Fibroblast of skin of right biceps (primary cell): ENCODE measurements at regions not wholly inside any gene's neighbourhood (a gene's known extent, or its start where the extent isn't known, plus 50 kb on each side); places are given as distances from the start of the nearest gene placed in this dataset.
"Not testable (repeated sequence)": the region's sequence is repeated elsewhere in the genome, so short reads cannot be mapped to it uniquely, and the experiment has no call there.

ENCODE experiments used
- DNase-seq: peaks from one replicate; pipeline ENCODE4 v3.0.0-alpha.2; 2013

DNA sequence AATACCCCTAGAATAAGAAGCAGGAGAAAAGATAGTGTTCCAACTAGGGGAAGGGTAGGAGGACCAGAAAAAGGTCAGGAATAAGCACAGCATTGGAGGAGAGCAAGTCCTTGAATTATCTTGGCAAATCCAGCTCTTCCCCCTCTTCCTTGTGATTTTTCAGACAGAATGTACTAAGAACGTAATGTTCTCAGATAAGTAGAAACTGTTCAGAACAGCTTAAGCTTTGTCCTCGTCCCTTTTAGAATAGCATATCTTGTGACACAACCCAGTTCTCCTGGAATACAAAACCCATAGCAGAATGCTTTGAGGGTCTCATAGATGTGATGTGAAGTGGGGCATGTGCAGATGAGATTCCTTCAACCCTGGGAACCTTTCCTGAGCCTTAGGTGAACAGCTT, 97.4 kb downstream of the EMB start:
- DNase-seq = no peak

DNA sequence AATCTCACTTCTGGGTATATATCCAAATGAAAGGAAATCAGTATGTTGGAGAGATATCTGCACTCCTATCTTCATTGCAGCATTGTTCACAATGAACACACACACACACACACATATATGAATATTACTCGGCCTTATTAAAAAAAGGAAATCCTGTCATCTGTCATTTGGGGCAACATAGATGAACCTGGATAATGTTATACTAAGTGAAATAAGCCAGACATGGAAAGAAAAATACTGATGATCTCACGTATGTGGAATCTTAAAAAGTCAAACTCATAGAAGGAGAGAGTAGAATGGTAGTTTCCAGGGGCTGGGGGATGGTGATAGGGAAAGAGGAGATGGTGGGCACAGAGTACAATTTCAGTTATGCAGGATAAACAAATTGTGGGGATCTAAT, 100.3 kb downstream of the EMB start:
- DNase-seq = no peak

DNA sequence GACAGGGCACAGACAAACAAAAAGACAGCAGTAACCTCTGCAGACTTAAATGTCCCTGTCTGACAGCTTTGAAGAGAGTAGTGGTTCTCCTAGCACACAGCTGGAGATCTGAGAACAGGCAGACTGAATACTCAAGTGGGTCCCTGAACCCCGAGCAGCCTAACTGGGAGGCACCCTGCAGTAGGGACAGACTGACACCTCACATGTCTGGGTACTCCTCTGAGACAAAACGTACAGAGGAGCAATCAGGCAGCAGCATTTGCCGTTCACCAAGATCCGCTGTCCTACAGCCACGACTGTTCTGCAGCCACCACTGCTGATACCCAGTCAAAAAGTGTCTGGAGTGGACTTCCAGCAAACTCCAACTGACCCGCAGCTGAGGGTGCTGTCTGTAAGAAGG, 110.5 kb downstream of the EMB start:
- DNase-seq = not testable (repeated sequence)

DNA sequence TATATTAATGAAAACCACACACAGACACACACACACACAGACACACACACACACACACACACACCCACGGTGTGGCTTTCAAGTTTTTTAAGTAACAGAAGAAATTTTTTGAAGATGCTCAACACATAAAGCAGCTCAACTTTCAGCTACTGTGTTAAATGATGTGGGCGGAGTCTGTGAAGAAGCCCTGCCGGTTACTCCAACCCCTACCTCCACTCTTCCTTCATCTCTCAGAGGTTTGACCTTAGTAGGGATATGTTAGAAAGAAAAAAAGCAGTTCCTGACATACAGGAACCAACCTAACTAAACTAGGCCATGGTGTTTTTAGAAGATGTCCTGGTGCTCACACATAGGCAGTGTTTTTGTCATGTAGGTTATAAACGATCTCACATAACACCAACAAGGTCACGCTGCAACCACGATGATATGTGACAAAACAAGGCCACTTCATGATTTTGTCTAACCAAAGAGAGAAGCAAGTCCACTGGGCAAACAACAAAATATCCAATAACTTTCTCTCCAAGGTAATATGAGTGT, 112.8 kb downstream of the EMB start:
- no peak for DNase-seq

DNA sequence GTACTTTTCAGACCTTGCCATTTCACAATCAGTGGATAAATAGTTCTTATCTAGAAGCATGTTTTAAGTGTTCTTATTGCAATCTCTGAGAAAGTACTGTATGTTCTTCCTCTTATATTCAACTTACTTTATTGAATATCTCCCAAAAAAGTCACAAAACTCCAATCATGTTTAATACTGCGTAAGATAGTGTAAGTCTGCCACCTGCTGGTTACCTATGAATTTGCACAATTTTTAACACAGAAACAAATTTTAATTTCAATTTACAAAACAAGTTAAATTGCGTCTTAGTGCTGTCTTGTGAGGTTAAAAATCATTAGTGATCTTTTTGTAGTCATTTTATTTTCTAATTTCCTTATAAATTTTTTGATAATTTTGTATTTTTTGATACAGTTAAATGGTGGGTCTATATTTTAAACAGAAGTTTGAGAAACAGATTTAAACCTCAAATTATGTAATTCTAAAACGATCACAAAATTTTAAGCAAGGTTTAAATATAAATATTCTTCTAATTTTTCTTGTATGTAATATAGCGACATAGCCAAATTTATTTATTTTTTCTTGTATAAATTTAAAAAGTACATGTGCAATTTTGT, 115.8 kb downstream of the EMB start:
- peak; percentile 5 for DNase-seq

DNA sequence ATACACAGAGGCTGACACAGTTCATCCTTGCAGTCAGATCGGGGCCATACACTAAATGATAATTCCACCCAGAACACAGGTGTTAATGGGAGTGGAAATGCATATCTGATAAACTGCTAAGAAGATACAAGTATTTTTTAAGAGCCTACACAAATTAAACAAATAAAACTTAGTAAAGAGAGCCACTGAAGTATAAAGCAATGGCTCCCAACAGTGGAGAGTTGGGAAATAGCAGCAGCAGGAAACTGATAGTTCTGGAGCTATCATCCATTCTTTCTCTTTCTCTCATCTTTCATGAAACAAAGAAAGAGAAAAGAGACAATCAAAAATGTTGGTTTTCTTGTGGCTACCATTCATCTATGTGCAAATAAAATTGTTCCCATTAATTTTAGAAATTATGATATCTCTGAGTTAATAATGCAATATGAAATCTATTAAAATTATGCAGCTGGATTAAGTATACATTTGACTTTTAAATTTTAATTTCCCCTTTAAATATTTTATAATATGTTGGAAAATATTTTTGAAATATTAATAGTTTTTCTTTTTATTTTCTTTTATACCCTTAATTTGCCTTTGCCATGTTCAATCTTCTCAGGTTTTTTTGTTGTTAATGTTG, 120.8 kb downstream of the EMB start:
- DNase-seq = no peak

DNA sequence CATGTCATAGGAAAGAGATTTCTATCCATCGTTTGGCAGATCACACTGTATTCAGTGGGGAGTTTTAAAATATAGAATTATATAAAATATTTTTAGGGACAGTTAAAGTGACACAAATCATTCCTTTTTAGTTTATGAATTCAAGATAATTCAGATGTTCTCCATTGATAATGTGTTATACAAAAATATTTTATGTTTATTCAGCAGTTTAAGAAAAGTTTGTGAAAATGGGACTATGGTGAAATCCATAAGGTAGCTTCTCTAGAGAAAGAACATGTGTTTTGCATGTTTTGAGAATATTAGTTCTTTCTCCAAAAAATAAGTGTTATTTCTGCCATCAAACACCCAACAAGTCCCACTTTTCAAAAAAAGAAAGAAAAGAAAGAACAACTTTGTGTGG, 122.9 kb downstream of the EMB start:
- no peak for DNase-seq

DNA sequence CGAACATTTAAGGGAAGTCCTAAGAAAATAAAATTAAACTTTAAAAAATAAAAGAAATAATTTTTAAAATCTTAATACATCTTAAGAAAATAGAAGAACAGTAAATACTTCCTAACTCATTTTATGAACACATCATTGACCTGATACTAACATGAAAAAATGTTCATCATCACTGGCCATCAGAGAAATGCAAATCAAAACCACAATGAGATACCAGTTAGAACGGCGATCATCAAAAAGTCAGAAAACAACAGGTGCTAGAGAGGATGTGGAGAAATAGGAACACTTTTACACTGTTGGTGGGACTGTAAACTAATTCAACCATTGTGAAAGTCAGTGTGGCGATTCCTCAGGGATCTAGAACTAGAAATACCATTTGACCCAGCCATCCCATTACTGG, 134.6 kb downstream of the EMB start:
- not testable (repeated sequence) for DNase-seq

DNA sequence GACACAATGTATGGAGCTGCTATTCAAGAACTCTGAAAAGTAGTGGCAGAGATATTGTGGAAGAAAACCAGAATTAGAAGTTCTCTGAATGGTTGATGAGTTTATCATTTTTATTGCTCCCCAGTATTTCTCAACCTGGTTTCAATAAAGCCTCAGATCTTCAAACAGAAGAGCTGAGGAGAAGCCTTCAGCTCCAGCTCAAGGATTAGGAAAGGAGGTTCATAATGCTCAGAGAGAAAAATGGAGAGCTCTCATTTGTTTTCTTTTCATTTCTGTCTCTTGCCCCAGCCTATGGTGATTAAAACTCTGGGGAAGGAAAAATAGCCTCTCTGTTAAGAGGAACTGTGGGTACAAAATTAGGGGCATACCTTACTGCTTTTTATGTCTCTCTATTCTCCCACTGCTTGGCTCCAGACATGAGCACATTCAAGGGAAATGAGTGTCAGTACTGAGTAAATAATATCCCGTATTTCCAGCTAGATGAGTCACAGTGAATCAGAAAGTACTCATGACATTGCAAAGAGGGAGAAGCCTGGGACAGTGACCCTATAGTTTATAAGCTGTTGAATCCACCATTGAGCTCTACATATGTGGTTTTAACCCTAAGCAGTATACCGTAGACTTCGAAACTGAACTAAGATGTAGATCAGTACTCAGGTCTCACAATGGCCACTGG, 138.1 kb downstream of the EMB start:
- no peak for DNase-seq

DNA sequence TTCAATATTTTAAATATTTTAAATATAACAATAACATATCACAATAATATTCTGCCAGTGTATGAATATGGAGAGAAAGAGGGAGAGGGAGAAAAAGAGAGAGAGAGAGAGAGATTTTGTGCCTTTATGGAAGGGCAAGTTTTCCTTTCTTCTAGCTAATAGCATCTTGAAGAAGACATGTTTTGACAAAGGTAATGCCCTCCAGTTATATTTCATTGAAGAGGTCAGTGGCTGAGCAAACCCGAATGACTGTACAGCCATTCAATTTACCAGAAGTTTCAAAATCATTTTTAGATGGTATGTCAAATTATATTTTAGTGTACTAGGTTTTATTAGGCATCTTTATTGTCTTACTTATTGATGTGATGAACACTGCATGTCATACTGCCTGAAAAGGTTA, 139.3 kb downstream of the EMB start:
- no peak for DNase-seq

DNA sequence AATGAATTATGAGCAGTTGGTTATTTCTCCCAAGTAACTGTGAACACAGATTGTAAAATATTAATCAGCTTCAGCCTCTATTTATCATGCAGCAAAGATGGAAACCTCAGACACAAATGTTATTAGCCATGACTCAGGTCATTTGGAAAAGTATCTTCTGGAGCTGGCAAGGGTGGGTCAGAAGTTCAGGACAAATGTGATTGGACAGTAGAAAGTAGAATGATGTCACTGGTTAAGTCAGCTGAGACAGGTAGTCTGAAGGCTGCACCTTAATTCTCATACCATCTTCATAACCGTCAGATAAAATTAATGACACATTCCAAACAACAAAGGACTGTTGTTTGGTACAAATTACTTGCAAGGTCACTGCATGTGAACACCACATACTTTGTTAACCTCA, 140.2 kb downstream of the EMB start:
- DNase-seq = no peak

DNA sequence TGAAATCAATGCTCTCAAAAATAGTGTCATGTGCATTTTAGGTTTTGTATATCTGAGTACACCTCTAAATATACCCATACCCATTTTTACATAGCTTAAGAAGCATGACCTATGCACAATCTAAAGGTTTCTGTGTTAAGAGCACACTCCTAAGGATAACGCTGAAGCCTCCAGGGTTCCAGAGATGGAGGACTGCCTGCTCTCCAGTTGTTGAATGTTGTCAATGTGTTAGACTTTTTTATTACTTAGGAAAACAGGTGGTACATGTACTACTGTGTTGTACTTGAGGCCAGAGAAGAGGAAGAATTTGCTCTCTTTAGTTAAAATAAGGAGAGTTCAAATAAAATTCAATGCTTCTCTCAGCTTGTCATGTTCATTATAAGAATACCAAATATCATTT, 141.2 kb downstream of the EMB start:
- DNase-seq = no peak

DNA sequence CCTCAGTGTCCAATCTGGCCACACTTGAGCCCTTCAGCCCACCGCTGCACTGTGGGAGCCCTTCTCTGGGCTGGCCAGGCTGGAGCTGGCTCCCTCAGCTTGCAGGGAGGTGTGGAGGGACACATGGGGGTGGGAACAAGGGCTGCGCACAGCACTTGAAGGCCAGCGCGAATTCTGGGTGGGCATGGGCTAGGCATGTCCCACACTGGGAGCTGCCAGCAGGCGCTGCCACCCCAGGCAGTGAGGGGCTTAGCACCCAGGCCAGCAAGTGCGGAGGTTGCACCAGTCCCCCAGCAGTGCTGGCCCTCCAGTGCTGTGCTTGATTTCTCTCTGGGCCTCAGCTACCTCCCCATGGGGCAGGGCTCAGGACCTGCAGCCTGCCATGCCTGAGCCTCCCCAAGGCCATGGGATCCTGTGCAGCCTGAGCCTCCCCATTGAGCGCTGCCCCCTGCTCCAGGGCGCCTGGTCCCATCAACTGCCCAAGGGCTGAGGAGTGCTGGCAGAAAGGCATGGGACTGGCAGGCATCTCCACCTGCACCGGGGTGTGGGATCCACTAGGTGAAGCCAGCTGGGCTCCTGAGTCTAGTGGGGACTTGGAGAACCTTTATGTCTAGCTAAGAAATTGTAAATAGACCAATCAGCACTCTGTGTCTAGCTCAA, 148.2 kb downstream of the EMB start:
- no peak for DNase-seq

DNA sequence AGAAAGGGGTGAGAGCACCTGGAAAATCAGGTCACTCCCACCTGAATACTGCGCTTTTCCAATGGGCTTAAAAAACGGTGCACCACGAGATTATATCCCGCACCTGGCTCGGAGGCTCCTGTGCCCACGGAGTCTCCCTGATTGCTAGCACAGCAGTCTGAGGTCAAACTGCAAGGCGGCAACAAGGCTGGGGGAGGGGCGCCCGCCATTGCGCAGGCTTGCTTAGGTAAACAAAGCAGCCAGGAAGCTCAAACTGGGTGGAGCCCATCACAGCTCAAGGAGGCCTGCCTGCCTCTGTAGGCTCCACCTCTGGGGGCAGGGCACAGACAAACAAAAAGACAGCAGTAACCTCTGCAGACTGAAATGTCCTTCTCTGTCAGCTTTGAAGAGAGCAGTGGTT, 160.6 kb downstream of the EMB start:
- DNase-seq = not testable (repeated sequence)
